ENCODE measurements at regions not wholly inside any gene's neighbourhood (a gene's known extent, or its start where the extent isn't known, plus 50 kb on each side); places are given as distances from the start of the nearest gene placed in this dataset.

DNA sequence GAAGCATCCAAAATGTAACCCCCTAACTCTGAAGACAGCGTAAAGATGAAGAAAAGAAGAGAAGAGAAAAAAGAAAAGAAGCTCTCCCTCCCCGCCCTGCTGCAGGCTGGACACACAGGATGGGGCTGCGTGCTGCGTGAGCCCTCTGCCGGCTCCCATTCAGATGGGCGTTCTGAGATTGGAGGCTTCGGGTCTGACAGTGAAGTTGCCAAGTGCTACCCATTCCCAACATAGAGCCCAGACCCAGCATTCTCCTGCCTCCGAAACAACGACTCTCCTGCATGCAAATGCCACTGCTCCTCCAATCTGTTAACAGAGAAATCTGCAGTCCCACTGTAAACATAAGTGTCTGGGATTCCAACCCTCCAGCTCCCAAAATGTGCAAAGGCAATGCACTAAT is 234.9 kb downstream of the BCL11A start:
- no peak overlapping the region for H2AFZ ChIP-seq (ENCODE audit: low read length)
- H3K27me3 ChIP-seq (replicated peaks; ENCODE audit: insufficient read depth, low read length), result no peaks in the 10 kb centered on the region
- H3K27ac ChIP-seq (ENCODE audit: low read length), result no peak overlapping the region
- no peaks in the 10 kb centered on the region for H3K9me2 ChIP-seq (replicated peaks; ENCODE audit: insufficient read depth, low read length)
- H3K4me2 ChIP-seq (ENCODE audit: low read depth, low read length), result no peak overlapping the region
- DNase-seq, result no peak
- no peak overlapping the region for H3K4me3 ChIP-seq (ENCODE audit: low read length)
- H3K79me2 ChIP-seq (ENCODE audit: low read length), result no peaks in the 10 kb centered on the region
- H3K9ac ChIP-seq (ENCODE audit: low read length), result no peak overlapping the region
- H4K20me1 ChIP-seq (ENCODE audit: insufficient read depth, low read length), result no peaks in the 10 kb centered on the region
- no peaks in the 10 kb centered on the region for H3K36me3 ChIP-seq (replicated peaks; ENCODE audit: insufficient read depth, low read length)
- no peaks in the 10 kb centered on the region for H3F3A ChIP-seq (ENCODE audit: insufficient read depth, low read length)
- TF ChIP-seq, protein P1, sequence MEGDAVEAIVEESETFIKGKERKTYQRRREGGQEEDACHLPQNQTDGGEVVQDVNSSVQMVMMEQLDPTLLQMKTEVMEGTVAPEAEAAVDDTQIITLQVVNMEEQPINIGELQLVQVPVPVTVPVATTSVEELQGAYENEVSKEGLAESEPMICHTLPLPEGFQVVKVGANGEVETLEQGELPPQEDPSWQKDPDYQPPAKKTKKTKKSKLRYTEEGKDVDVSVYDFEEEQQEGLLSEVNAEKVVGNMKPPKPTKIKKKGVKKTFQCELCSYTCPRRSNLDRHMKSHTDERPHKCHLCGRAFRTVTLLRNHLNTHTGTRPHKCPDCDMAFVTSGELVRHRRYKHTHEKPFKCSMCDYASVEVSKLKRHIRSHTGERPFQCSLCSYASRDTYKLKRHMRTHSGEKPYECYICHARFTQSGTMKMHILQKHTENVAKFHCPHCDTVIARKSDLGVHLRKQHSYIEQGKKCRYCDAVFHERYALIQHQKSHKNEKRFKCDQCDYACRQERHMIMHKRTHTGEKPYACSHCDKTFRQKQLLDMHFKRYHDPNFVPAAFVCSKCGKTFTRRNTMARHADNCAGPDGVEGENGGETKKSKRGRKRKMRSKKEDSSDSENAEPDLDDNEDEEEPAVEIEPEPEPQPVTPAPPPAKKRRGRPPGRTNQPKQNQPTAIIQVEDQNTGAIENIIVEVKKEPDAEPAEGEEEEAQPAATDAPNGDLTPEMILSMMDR (IDR thresholded peaks at IDR 0.05; ENCODE audit: low read length), result no peak
- TF ChIP-seq EZH2phosphoT487 (IDR thresholded peaks at IDR 0.05; ENCODE audit: low read length) (no peak), EZH2 (optimal IDR thresholded peaks at IDR 0.05; ENCODE audit: low read depth, low read length) (no peak)
- H3K4me1 ChIP-seq (ENCODE audit: low read length), result peaks cover 15% of the 10 kb centered on the region; the same call in 1 of the 2 replicates
- H3K9me3 ChIP-seq (replicated peaks; ENCODE audit: insufficient read depth, low read length), result no peaks in the 10 kb centered on the region

DNA sequence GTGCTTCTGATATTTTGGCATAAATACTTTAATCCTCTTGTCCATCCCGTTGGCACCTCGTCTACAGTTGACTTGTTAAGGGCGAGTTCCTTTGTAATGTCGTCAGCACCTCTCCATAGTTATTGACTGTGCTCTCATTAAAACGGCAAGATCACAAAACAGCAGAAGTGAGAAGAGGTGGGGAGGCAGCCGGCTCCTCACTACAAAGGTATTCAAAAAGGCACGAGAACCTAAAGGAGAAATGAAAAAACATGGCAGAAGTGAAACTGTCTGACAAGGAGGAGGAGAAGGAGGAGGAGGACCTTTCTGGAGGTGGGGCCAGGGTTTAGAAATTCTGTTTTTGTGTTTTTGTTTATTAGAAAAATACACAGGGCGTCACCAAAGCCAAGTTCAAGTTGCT is 235.6 kb downstream of the BCL11A start:
- Histone ChIP-seq H3F3A (ENCODE audit: insufficient read depth, low read length) (no peaks in the 10 kb centered on the region), H3K4me3 (ENCODE audit: low read length) (no peak overlapping the region), H4K20me1 (ENCODE audit: insufficient read depth, low read length) (no peaks in the 10 kb centered on the region), H3K4me2 (ENCODE audit: low read depth, low read length) (peak overlapping the region; percentile 55; the same call in 1 of the 2 replicates), H3K27ac (ENCODE audit: low read length) (peak overlapping the region; percentile 4; the same call in 1 of the 2 replicates), H3K27me3 (replicated peaks; ENCODE audit: insufficient read depth, low read length) (no peaks in the 10 kb centered on the region), H2AFZ (ENCODE audit: low read length) (peak overlapping the region; percentile 68), H3K79me2 (ENCODE audit: low read length) (no peaks in the 10 kb centered on the region), H3K36me3 (replicated peaks; ENCODE audit: insufficient read depth, low read length) (no peaks in the 10 kb centered on the region), H3K9ac (ENCODE audit: low read length) (no peak overlapping the region), H3K4me1 (ENCODE audit: low read length) (peaks cover 22% of the 10 kb centered on the region), H3K9me3 (replicated peaks; ENCODE audit: insufficient read depth, low read length) (no peaks in the 10 kb centered on the region), H3K9me2 (replicated peaks; ENCODE audit: insufficient read depth, low read length) (no peaks in the 10 kb centered on the region)
- peak; percentile 40 for DNase-seq
- TF ChIP-seq EZH2 (optimal IDR thresholded peaks at IDR 0.05; ENCODE audit: low read depth, low read length) (no peak), EZH2phosphoT487 (IDR thresholded peaks at IDR 0.05; ENCODE audit: low read length) (no peak)
- TF ChIP-seq, protein P1 (IDR thresholded peaks at IDR 0.05; ENCODE audit: low read length), result no peak

DNA sequence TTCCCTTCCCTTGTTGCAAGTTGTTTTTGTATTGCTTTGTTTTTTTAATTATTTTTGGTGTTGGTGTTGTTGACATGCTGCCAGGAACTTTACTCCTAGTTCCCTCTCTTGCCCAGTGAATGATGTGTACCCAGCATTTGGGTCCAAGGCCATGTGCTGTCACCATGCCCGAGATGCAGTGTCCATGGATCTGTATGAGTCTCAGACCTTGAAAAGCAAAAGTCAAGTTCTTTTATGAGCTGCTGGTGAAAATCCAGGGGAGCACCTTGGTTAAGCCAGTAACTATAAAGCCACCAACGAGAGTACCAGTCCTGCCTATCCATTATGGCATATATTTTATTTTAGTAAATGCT is 236.4 kb downstream of the BCL11A start:
- H3K9me3 ChIP-seq (replicated peaks; ENCODE audit: insufficient read depth, low read length), result no peaks in the 10 kb centered on the region
- no peak overlapping the region for H3K9ac ChIP-seq (ENCODE audit: low read length)
- H3K9me2 ChIP-seq (replicated peaks; ENCODE audit: insufficient read depth, low read length), result no peaks in the 10 kb centered on the region
- no peak overlapping the region for H3K27ac ChIP-seq (ENCODE audit: low read length)
- H3K4me2 ChIP-seq (ENCODE audit: low read depth, low read length), result 0 out of 2 replicates have a peak overlapping the region, but pooled peaks have one; percentile 55
- TF ChIP-seq EZH2phosphoT487 (IDR thresholded peaks at IDR 0.05; ENCODE audit: low read length) (no peak), EZH2 (optimal IDR thresholded peaks at IDR 0.05; ENCODE audit: low read depth, low read length) (no peak)
- TF ChIP-seq, protein P1 (IDR thresholded peaks at IDR 0.05; ENCODE audit: low read length), result no peak
- no peak for DNase-seq
- H3K36me3 ChIP-seq (replicated peaks; ENCODE audit: insufficient read depth, low read length), result no peaks in the 10 kb centered on the region
- H3F3A ChIP-seq (ENCODE audit: insufficient read depth, low read length), result no peaks in the 10 kb centered on the region
- peaks cover 26% of the 10 kb centered on the region for H3K4me1 ChIP-seq (ENCODE audit: low read length)
- H3K4me3 ChIP-seq (ENCODE audit: low read length), result no peak overlapping the region
- no peaks in the 10 kb centered on the region for H3K79me2 ChIP-seq (ENCODE audit: low read length)
- no peaks in the 10 kb centered on the region for H3K27me3 ChIP-seq (replicated peaks; ENCODE audit: insufficient read depth, low read length)
- no peaks in the 10 kb centered on the region for H4K20me1 ChIP-seq (ENCODE audit: insufficient read depth, low read length)
- H2AFZ ChIP-seq (ENCODE audit: low read length), result no peak overlapping the region

All from MM.1S (cell line).